ENCODE measurements at regions not wholly inside any gene's neighbourhood (a gene's known extent, or its start where the extent isn't known, plus 50 kb on each side); places are given as distances from the start of the nearest gene placed in this dataset.

GRCh38 chr12:60630796-60631195, 1035.0 kb downstream of the SLC16A7 start:
- intact Hi-C loops (cut with micrococcal nuclease): no loop called here
- Mint-ChIP-seq H3K4me1 (ENCODE audit: low read depth) (no peaks in the 10 kb centered on the region), H3K27me3 (no peaks in the 10 kb centered on the region), H3K36me3 (ENCODE audit: low read depth) (no peaks in the 10 kb centered on the region), H3K27ac (no peak overlapping the region), H3K9me3 (peaks cover 11% of the 10 kb centered on the region), H3K4me3 (no peak overlapping the region)

GRCh38 chr12:60644076-60644475, 1048.2 kb downstream of the SLC16A7 start:
- no peak overlapping the region for H3K4me3 Mint-ChIP-seq
- H3K27me3 Mint-ChIP-seq: no peaks in the 10 kb centered on the region

GRCh38 chr12:60666895-60667294, 1071.1 kb downstream of the SLC16A7 start:
- Mint-ChIP-seq H3K9me3 (peaks cover 54% of the 10 kb centered on the region), H3K27ac (no peak overlapping the region), H3K4me1 (ENCODE audit: low read depth) (no peaks in the 10 kb centered on the region), H3K27me3 (no peaks in the 10 kb centered on the region), H3K36me3 (ENCODE audit: low read depth) (no peaks in the 10 kb centered on the region), H3K4me3 (no peak overlapping the region)
- intact Hi-C loops (cut with micrococcal nuclease): no loop called here

More at GRCh38 chr12:60644076-60644475, 1048.2 kb downstream of the SLC16A7 start:
- Mint-ChIP-seq H3K9me3 (peaks cover 64% of the 10 kb centered on the region), H3K36me3 (ENCODE audit: low read depth) (no peaks in the 10 kb centered on the region), H3K4me1 (ENCODE audit: low read depth) (no peaks in the 10 kb centered on the region), H3K27ac (no peak overlapping the region)
- intact Hi-C loops (cut with micrococcal nuclease): no loop called here

GRCh38 chr12:60672949-60673348, 1077.1 kb downstream of the SLC16A7 start:
- H3K4me1 Mint-ChIP-seq (ENCODE audit: low read depth): no peaks in the 10 kb centered on the region
- H3K9me3 Mint-ChIP-seq: peaks cover 67% of the 10 kb centered on the region
- no peak overlapping the region for H3K4me3 Mint-ChIP-seq
- no peak overlapping the region for H3K27ac Mint-ChIP-seq
- no peaks in the 10 kb centered on the region for H3K27me3 Mint-ChIP-seq
- no peaks in the 10 kb centered on the region for H3K36me3 Mint-ChIP-seq (ENCODE audit: low read depth)
- intact Hi-C loops (cut with micrococcal nuclease): no loop called here

- no peak overlapping the region for H3K27ac Mint-ChIP-seq
- no peaks in the 10 kb centered on the region for H3K36me3 Mint-ChIP-seq (ENCODE audit: low read depth)
- intact Hi-C loops (cut with micrococcal nuclease): no loop called here
- H3K4me3 Mint-ChIP-seq: no peak overlapping the region
- no peaks in the 10 kb centered on the region for H3K4me1 Mint-ChIP-seq (ENCODE audit: low read depth)
- peaks cover 34% of the 10 kb centered on the region for H3K9me3 Mint-ChIP-seq
- H3K27me3 Mint-ChIP-seq: no peaks in the 10 kb centered on the region
Observed at GRCh38 chr12:60684988-60685655, 1089.3 kb downstream of the SLC16A7 start.

- Mint-ChIP-seq H3K27me3 (no peaks in the 10 kb centered on the region), H3K9me3 (peaks cover 19% of the 10 kb centered on the region), H3K4me1 (ENCODE audit: low read depth) (no peaks in the 10 kb centered on the region), H3K4me3 (no peak overlapping the region), H3K36me3 (ENCODE audit: low read depth) (no peaks in the 10 kb centered on the region), H3K27ac (no peak overlapping the region)
- intact Hi-C loops (cut with micrococcal nuclease): no loop called here
Observed at GRCh38 chr12:60689137-60689536, 1093.3 kb downstream of the SLC16A7 start.

- Mint-ChIP-seq H3K4me3 (no peak overlapping the region), H3K36me3 (ENCODE audit: low read depth) (no peaks in the 10 kb centered on the region), H3K4me1 (ENCODE audit: low read depth) (no peaks in the 10 kb centered on the region), H3K9me3 (peaks cover 17% of the 10 kb centered on the region), H3K27ac (no peak overlapping the region), H3K27me3 (no peaks in the 10 kb centered on the region)
- intact Hi-C loops (cut with micrococcal nuclease): no loop called here
Observed at GRCh38 chr12:60693019-60693626, 1097.3 kb downstream of the SLC16A7 start.

- intact Hi-C loops (cut with micrococcal nuclease): no loop called here
- no peaks in the 10 kb centered on the region for H3K27me3 Mint-ChIP-seq
- H3K4me3 Mint-ChIP-seq: no peak overlapping the region
- peaks cover 27% of the 10 kb centered on the region for H3K9me3 Mint-ChIP-seq
- no peaks in the 10 kb centered on the region for H3K36me3 Mint-ChIP-seq (ENCODE audit: low read depth)
- no peak overlapping the region for H3K27ac Mint-ChIP-seq
- no peaks in the 10 kb centered on the region for H3K4me1 Mint-ChIP-seq (ENCODE audit: low read depth)
Observed at GRCh38 chr12:60704171-60704914, 1108.5 kb downstream of the SLC16A7 start.

GRCh38 chr12:60710246-60710645, 1114.4 kb downstream of the SLC16A7 start:
- intact Hi-C loops (cut with micrococcal nuclease): no loop called here
- H3K36me3 Mint-ChIP-seq (ENCODE audit: low read depth): no peaks in the 10 kb centered on the region
- no peaks in the 10 kb centered on the region for H3K27me3 Mint-ChIP-seq
- H3K27ac Mint-ChIP-seq: no peak overlapping the region
- peaks cover 42% of the 10 kb centered on the region for H3K9me3 Mint-ChIP-seq
- H3K4me3 Mint-ChIP-seq: no peak overlapping the region
- H3K4me1 Mint-ChIP-seq (ENCODE audit: low read depth): no peaks in the 10 kb centered on the region

GRCh38 chr12:60714141-60714900, 1118.5 kb downstream of the SLC16A7 start:
- Mint-ChIP-seq H3K27ac (no peak overlapping the region), H3K27me3 (no peaks in the 10 kb centered on the region), H3K9me3 (peaks cover 32% of the 10 kb centered on the region), H3K4me3 (no peak overlapping the region), H3K4me1 (ENCODE audit: low read depth) (no peaks in the 10 kb centered on the region), H3K36me3 (ENCODE audit: low read depth) (no peaks in the 10 kb centered on the region)
- intact Hi-C loops (cut with micrococcal nuclease): no loop called here

GRCh38 chr12:60724475-60724874, 1128.6 kb downstream of the SLC16A7 start:
- no peaks in the 10 kb centered on the region for H3K36me3 Mint-ChIP-seq (ENCODE audit: low read depth)
- H3K27ac Mint-ChIP-seq: no peak overlapping the region
- peaks cover 9% of the 10 kb centered on the region for H3K9me3 Mint-ChIP-seq
- H3K4me3 Mint-ChIP-seq: no peak overlapping the region
- intact Hi-C loops (cut with micrococcal nuclease): no loop called here
- no peaks in the 10 kb centered on the region for H3K4me1 Mint-ChIP-seq (ENCODE audit: low read depth)
- H3K27me3 Mint-ChIP-seq: no peaks in the 10 kb centered on the region

GRCh38 chr12:60724984-60725383, 1129.2 kb downstream of the SLC16A7 start:
- Mint-ChIP-seq H3K36me3 (ENCODE audit: low read depth) (no peaks in the 10 kb centered on the region), H3K9me3 (peaks cover 9% of the 10 kb centered on the region), H3K27ac (no peak overlapping the region), H3K27me3 (no peaks in the 10 kb centered on the region), H3K4me3 (no peak overlapping the region), H3K4me1 (ENCODE audit: low read depth) (no peaks in the 10 kb centered on the region)
- intact Hi-C loops (cut with micrococcal nuclease): no loop called here

GRCh38 chr12:60752589-60752988, 1156.8 kb downstream of the SLC16A7 start:
- Mint-ChIP-seq H3K4me3 (no peak overlapping the region), H3K9me3 (peaks cover 20% of the 10 kb centered on the region), H3K27ac (no peak overlapping the region), H3K27me3 (no peaks in the 10 kb centered on the region), H3K36me3 (ENCODE audit: low read depth) (no peaks in the 10 kb centered on the region), H3K4me1 (ENCODE audit: low read depth) (no peaks in the 10 kb centered on the region)
- intact Hi-C loops (cut with micrococcal nuclease): no loop called here

GRCh38 chr12:60758224-60758623, 1162.4 kb downstream of the SLC16A7 start:
- H3K4me1 Mint-ChIP-seq (ENCODE audit: low read depth): no peaks in the 10 kb centered on the region
- intact Hi-C loops (cut with micrococcal nuclease): no loop called here
- no peak overlapping the region for H3K4me3 Mint-ChIP-seq
- no peak overlapping the region for H3K27ac Mint-ChIP-seq
- H3K9me3 Mint-ChIP-seq: no peaks in the 10 kb centered on the region
- H3K27me3 Mint-ChIP-seq: no peaks in the 10 kb centered on the region
- H3K36me3 Mint-ChIP-seq (ENCODE audit: low read depth): no peaks in the 10 kb centered on the region
